Medulla oblongata (tissue), 1 donor: ENCODE measurements at regions not wholly inside any gene's neighbourhood (a gene's known extent, or its start where the extent isn't known, plus 50 kb on each side); places are given as distances from the start of the nearest gene placed in this dataset.
"Not testable (repeated sequence)": the region's sequence is repeated elsewhere in the genome, so short reads cannot be mapped to it uniquely, and the experiment has no call there.

Experiments used
- DNase-seq: peaks from one replicate; pipeline ENCODE4 v3.0.0-alpha.2; 2015; ENCODE audit errors: extremely low spot score

- no peak for DNase-seq
Measured at GRCh38 chr7:68619526-68619925, 978.7 kb upstream of the AUTS2 start.

- no peak for DNase-seq
Measured at GRCh38 chr7:68622500-68622899, 975.8 kb upstream of the AUTS2 start.

- no peak for DNase-seq
Measured at GRCh38 chr7:68623030-68623429, 975.2 kb upstream of the AUTS2 start.

GRCh38 chr7:68627247-68627864, 970.9 kb upstream of the AUTS2 start:
- DNase-seq = no peak

- DNase-seq = not testable (repeated sequence)
Measured at GRCh38 chr7:68630914-68631313, 967.4 kb upstream of the AUTS2 start.

- no peak for DNase-seq
Measured at GRCh38 chr7:68640103-68640502, 958.2 kb upstream of the AUTS2 start.

GRCh38 chr7:68642727-68643126, 955.5 kb upstream of the AUTS2 start:
- no peak for DNase-seq

GRCh38 chr7:68663392-68663791, 934.9 kb upstream of the AUTS2 start:
- no peak for DNase-seq

GRCh38 chr7:68671046-68671445, 927.2 kb upstream of the AUTS2 start:
- DNase-seq = no peak

- DNase-seq = no peak
Measured at GRCh38 chr7:68671671-68672070, 926.6 kb upstream of the AUTS2 start.

- no peak for DNase-seq
Measured at GRCh38 chr7:68674826-68675225, 923.4 kb upstream of the AUTS2 start.

GRCh38 chr7:68676813-68677535, 921.3 kb upstream of the AUTS2 start:
- DNase-seq = peak; percentile 87

- DNase-seq = no peak
Measured at GRCh38 chr7:68678196-68678595, 920.1 kb upstream of the AUTS2 start.

GRCh38 chr7:68679459-68680234, 918.6 kb upstream of the AUTS2 start:
- no peak for DNase-seq

GRCh38 chr7:68680235-68680872, 917.9 kb upstream of the AUTS2 start:
- no peak for DNase-seq

- no peak for DNase-seq
Measured at GRCh38 chr7:68682910-68683309, 915.4 kb upstream of the AUTS2 start.

GRCh38 chr7:68684246-68684839, 913.9 kb upstream of the AUTS2 start:
- peak; percentile 87 for DNase-seq

GRCh38 chr7:68684996-68685395, 913.3 kb upstream of the AUTS2 start:
- DNase-seq = no peak

GRCh38 chr7:68688416-68689086, 909.7 kb upstream of the AUTS2 start:
- DNase-seq = no peak

- no peak for DNase-seq
Measured at GRCh38 chr7:68689087-68689433, 909.2 kb upstream of the AUTS2 start.
